Loucy (cell line): ENCODE measurements at regions not wholly inside any gene's neighbourhood (a gene's known extent, or its start where the extent isn't known, plus 50 kb on each side); places are given as distances from the start of the nearest gene placed in this dataset.

Experiments used
- EZH2phosphoT487 ChIP-seq: fragments of 200-600 bp; IDR thresholded peaks from 2 replicates; pipeline ENCODE4 v1.6.1; 2018; ENCODE audit warnings: antibody characterized with exemption, mild to moderate bottlenecking, moderate library complexity, borderline replicate concordance
- TF ChIP-seq, protein P1 (sequence below): fragments of 200-600 bp; sonication (generic); conservative IDR thresholded peaks from 2 replicates; pipeline ENCODE4 v1.5.1; 2014; ENCODE audit warnings: mild to moderate bottlenecking, antibody characterized with exemption, low read length

DNA sequence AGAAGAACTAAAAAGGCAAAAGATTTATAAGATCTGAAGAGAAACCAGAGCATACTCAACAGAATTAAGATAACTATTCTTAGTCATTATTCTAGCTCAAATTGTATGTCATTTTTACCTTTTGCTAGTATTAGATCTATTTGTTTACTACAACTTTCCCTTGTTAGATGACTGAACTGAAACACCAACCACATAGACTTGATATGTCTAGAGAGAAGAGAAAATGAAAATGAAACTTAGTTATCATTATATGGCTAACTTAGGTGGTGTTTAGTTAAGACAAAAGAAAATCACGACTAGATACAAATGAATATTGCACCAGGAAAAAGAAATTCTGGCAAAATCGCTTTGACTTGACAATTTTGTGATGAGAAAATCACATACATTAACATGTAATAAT is 690.8 kb downstream of the PCDH18 start:
- TF ChIP-seq, protein P1, sequence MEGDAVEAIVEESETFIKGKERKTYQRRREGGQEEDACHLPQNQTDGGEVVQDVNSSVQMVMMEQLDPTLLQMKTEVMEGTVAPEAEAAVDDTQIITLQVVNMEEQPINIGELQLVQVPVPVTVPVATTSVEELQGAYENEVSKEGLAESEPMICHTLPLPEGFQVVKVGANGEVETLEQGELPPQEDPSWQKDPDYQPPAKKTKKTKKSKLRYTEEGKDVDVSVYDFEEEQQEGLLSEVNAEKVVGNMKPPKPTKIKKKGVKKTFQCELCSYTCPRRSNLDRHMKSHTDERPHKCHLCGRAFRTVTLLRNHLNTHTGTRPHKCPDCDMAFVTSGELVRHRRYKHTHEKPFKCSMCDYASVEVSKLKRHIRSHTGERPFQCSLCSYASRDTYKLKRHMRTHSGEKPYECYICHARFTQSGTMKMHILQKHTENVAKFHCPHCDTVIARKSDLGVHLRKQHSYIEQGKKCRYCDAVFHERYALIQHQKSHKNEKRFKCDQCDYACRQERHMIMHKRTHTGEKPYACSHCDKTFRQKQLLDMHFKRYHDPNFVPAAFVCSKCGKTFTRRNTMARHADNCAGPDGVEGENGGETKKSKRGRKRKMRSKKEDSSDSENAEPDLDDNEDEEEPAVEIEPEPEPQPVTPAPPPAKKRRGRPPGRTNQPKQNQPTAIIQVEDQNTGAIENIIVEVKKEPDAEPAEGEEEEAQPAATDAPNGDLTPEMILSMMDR, result no peak
- no peak for TF ChIP-seq EZH2phosphoT487
